ENCODE measurements at regions not wholly inside any gene's neighbourhood (a gene's known extent, or its start where the extent isn't known, plus 50 kb on each side); places are given as distances from the start of the nearest gene placed in this dataset.
"Not testable (repeated sequence)": the region's sequence is repeated elsewhere in the genome, so short reads cannot be mapped to it uniquely, and the experiment has no call there.

DNA sequence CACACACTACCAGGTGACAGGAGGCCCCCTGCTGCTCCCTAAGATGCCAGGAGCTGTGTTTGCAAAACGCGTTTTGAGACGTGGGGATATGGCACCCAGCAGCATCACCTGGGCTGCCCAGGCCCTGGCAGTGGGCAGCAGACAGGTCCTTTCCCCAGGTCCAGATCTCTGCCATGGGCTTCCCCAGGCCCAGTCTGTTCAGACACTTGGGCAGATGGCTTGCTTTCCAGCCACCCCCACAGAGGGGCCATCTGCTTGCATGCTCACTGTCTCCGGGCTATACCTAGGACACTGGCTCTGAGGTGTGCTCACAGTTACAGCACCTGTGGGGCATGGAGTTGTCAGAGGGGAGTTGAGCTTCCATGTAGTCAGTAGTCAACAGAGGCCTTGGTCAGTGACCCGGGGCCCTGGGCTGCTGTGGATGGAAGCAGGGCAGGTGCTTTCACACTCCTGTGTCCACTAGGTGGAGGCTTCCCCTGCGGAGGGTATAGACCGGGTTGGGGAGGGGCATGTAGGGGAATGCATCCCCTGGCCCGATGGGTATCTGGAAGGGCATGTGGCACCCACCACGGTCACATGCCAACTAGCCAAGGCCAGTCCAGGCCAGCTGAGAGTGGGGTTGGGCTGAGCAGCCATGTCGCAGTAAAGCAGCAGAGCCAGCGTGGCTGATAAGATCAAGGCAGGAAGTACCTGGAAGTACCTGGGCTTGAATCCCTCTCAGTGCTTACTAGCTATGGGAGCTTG is 185.4 kb upstream of the SLC24A3 start:
- DNase-seq = peak in 3 of 14 donors; percentile 7 to 77 (median 40)

- DNase-seq = no peak
These were observed 184.5 kb upstream of the SLC24A3 start for GRCh38 chr20:19027971-19028370.

GRCh38 chr20:19041787-19042186 is 170.7 kb upstream of the SLC24A3 start:
- no peak for DNase-seq

DNA sequence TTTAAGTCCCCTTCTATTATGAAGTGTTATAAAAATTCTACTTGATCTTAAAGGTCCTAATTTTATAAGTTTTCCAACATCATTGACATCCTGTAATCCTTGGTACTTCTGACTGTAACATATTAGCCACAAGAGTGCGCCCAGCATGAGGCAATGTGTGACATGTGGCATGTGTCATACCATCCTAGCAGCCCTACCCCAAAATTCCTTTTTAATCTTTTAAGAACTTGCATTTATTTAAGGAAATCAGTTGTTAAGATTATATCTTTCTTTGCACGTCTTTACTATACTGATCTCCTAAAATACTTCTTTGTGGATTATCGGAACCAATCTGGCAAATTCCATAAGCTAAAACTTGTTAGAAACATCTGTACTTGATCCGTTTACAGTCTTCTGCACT is 167.1 kb upstream of the SLC24A3 start:
- DNase-seq = no peak

GRCh38 chr20:19047040-19047950 is 165.1 kb upstream of the SLC24A3 start:
- no peak for DNase-seq

GRCh38 chr20:19047951-19048296 is 164.5 kb upstream of the SLC24A3 start:
- no peak for DNase-seq

DNA sequence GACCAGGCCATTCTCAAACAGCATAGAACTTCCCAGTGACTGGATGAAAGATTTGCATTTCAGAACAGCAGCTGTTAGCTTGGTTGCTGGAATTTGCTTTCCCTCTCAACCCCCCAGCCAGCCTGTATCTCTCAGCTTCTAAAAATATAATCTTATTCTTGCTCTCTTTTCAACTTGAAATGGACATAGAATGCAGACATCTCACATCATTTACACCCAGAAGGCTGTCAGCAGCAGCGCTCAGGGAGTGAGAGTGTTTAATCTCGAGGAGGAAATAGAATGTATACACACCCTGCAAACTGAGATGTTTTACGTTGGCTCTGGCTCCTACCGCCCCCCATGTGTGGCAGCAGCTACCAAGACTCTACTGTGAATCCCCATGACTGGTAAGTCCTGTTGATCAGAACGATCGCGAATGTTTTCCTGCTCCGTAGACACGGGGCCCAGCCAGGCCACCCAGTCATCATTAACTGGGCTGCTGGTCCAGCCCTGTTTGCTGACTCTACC is 163.4 kb upstream of the SLC24A3 start:
- DNase-seq = no peak

GRCh38 chr20:19049514-19049913 is 162.9 kb upstream of the SLC24A3 start:
- DNase-seq = no peak

- no peak for DNase-seq
These were observed 155.5 kb upstream of the SLC24A3 start for GRCh38 chr20:19056909-19057308.

DNA sequence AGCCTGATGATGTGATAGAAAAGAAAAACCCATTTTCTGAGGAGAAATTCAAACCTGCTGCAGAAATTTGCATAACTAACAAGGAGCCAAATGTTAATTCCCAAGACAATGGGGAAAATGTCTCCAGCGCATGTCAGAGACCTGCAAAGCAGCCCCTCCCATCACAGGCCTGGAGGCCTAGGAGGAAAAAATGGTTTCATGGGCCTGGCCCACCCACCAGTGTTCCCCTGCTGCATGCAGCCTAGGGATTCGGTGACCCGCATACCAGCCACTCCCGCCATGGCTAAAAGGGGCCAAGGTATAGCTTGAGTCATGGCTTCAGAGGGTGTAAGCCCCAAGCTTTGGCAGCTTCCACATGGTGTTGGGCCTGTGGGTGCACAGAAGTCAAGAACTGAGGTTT is 147.7 kb upstream of the SLC24A3 start:
- DNase-seq = not testable (repeated sequence)

DNA sequence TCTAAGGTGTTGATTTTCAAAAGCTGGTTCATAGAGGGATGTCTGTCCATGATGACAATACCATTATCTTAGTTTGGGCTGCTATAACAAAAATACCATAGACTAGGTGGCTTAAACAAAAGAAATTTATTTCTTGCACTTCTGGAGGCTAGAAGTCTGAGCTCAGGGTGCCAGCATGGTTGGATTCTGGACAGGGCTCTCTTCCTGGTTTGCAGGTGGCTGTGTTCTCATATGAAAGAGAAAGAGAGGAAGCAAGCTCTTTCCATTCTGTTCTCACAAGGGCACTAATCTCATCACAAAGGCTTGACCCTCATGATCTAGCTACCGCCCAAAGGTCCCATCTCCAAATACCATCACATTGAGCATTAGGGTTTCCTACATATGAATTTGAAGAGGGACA is 144.5 kb upstream of the SLC24A3 start:
- DNase-seq = no peak

DNA sequence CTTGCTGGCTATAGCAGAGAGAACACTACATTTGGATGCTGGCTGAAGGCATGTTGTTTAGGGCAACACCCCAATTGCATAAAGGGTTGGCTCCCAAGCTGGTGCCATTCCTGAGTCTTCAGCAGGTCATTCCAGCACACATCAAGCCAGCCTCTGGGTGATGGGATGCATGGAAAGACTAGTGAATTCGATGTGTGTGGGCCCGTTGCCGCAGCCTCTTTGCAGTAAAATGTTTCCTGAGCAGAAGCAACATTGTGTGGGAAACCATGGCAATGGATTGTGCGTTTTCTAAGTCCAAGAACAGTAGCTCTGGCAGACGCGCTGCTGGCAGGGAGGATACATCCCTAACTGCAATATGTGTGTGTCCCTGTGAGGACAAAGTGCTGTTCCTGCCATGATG is 142.4 kb upstream of the SLC24A3 start:
- DNase-seq = no peak

DNA sequence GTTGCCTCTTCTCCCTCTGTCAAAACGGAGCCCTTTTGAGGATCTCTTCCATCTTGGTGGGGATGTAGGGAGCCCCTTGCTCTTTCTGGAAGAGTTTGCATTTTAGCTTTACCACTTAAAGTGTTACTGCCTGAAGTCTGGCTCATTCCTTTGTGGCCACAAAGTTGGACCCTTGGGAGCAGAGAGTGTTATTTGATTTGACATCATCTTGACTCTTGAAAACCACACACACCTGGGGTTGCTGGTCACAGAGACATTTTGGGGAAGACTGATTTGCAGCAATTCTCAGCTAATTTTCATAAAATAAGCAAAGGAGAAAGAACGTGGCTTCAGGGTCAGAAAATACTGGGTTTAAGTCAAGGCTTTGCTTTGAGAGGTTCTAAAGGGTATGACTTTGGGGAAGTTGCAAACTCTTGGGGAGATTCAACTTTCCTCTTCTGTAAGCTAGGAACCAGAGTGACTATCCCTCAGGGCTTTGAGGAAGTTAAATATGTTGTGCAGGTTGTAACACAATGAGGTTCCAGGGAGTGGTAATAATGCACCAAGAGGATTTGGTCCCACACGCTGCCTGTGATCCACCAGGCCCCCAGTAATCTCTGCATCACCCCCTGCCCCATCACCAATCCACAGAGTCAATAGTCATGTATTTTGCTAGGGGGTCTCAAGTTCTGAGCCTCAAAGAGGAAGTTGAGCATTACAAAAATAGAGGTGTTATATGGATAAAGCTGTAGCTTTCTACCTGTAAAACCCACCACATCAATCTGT is 141.6 kb upstream of the SLC24A3 start:
- no peak for DNase-seq

DNA sequence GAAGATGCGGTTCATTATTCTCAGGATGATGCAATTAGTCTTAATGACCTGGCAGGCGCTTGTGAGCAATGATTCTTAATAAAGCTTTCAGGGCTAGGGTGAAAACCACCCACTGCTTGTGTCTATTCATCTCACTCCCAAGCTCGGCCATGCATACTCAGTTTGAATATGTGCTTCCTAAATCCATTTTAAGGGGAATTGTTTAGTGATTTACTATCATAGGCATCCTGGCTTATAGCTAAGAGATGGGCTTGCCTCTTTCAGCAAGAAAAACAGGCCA is 141.1 kb upstream of the SLC24A3 start:
- no peak for DNase-seq

DNA sequence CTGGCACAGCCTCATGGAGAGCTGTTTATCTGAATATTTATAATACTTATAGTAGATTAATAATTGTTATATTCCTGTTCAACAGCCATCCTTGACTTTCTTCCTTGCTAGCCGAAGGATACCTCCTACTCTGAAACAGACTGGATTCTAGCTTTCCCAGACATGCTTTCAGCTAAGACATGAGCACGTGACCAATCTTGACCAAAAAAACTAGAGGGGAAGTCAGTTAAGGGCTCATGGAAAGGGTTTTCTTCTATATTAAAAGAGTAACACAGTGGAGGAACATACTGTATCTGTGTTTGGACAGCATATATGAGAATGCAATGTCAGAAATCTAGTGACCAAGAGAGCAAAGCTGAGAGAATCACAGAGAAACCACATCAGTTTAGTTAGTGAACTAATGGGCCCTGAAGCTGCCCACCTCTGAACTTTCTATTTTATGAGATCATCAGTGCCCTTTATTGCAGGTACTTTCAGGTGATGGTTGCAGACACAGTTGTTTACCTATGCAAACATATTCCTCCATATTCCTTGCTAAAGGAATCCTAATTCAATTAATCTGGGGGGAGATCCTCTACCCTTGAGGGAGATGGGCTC is 140.4 kb upstream of the SLC24A3 start:
- no peak for DNase-seq

DNA sequence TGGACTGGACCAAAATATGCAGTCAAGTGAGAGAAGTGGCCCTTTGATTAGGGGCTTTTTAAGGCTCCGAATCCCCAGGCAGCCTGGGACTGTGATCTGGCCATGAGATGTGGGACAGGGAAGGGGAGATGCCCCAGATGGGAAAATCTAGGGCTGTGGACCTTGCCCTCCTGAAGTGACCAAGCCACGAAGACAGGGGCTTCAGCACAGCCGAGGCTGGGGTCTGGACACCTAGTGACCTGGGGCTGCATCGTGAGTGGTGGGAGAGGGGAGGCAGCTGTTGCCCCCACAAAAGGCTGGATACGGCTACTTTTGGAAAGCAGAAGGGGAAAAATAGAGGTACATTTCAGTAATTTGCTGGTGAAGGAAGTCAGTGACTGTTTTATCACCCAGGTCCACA is 139.5 kb upstream of the SLC24A3 start:
- DNase-seq = no peak

DNA sequence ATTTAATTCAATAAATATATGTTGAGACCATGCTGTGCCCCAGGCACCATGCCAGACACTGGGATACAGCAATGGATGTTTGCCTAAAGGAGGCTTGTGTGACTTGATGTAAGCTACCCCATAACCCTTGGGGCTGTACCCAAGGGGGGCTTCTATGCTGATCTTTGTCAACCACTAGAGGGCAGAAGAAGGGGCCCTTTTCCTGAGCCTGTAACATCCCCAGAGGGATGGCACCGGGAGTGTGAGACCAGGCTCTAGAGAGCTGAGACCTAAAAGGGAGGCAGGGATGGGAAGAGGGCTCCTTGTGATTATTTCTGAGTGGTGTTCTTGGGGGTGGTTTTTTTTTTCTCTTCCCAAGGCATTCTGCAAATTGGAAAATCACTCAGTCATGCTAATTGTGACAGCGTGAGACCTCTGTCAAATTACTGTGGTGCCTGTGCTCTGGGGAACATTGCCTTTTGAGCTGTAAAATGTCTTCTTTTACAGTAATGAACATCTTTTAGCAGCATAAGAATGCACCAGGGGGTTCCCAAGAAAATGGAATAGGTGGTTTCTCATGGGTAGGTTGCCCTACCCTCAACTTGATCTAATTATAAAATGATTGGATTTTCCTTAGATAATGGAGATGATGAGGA is 138.7 kb upstream of the SLC24A3 start:
- DNase-seq = no peak

DNA sequence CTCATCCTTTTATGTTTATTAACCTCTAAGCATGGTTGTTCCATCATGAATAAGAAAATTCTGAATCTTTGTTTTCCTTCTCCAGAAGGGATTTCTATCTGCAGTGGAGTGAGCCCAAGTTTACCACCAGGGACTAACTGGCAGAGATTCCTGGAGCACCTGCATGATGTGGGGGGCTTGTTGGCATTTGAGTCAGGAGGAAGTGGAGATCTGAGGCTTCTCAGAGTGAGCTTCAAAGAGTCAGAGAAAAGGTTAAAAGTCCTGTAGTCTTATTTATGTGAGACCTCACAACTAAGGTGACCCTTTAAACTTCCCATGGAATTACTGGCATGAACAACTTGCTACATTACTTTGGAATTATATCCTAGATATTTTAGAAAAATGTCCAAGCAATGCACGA is 138.1 kb upstream of the SLC24A3 start:
- DNase-seq = no peak

DNA sequence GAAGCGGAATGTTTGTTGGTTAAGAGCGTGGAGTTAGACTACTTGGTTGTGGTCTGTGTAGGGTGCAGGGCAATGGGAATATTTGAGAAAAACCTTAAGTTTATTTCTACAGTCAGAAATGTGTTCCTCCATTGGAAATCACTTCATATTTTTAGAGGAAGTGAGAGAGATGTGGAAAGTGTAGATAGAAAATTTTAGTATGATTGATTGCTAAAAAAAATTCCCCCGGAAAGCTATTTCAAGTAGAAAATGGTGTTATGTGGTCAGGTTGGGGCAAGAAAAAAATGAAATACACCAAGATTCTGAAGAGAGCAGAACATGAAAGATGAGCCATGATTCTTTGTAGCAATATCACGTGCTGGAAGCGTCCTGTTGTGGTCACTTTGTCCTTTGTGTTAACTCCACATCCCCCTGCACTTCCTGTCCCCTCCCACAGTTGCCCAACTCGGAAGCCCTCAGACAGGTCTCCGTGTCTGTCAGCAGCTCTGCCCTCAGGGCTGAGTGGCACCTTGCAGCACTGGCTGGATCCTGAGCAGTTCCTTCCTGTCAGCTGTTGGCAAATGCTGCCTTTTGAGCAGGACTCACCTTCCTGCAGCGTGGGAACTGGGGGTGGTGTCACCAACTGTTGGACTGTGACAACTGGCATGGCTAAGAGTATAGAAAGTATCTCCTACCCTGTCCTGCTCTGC is 137.5 kb upstream of the SLC24A3 start:
- no peak for DNase-seq

DNA sequence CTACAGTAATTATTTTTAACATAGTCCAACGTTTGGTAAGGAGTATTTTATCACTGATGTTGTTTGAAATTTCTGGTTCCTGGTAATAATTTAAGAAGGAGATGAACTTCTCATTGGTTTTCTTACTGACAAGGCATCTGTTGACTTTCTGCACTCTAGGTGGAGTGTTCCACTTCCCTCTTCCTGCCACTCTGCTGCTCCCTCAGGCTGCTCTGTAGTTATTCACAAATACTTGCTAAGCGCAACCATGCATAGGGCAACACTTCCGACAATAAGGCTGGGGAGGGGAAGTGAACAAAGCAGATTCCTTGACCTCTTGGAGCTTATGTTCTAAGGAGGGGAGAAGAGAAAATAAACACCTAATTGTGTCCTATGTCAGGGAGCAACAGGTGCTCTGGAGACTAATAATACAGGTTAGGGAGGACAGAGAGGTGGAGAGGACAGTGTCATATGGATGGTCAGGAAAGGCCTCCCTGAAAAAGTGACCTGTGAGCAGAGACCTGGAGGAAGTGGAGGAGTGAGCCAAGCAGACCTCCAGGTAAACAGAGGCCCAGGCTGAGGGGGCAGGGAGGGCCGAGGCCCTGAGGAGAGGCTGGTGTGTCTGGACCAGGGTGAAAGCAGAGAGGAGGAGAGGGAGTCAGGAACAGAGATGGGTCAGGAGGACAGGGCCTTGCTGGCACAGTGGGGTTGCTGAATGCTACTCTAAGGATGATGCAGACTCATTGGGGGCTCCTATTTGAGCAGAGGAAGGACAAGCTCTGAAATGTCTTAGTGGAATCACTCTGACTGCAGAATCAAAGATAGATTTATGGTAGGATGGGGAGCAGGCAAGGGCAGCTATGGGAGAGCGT is 134.8 kb upstream of the SLC24A3 start:
- no peak for DNase-seq

Measured in C1 segment of cervical spinal cord (tissue), 14 donors.